ENCODE measurements at regions not wholly inside any gene's neighbourhood (a gene's known extent, or its start where the extent isn't known, plus 50 kb on each side); places are given as distances from the start of the nearest gene placed in this dataset.

DNA sequence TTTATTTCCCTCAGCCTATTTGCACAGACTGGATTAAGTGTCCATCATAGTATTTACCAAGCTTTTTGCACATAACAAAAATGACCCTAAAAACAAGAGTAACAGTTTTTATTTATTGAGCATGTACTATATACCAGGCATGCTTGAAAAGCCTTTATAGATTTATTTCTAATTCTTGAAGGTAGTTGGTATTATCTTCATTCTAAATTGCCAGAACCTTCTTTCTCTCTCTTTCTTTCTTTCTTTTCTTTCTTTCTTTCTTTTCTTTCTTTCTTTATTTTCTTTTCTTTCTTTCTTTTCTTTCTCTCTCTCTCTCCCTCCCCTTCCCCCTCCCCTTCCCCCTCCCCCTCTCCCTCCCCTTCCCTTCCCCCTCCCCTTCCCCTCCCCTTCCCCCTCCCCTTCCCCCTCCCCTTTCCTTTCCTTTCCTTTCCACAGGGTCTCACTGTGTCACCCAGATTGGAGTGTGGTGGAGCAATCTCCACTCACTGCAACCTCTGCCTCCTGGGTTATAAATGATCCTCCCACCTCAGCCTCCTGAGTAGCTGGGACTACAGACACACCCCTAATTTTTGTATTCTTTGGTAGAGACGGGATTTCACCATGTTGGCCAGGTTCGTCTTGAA lies 310.9 kb upstream of the RBFOX1 start:
- Mint-ChIP-seq H3K9me3 (peaks cover 2 to 30% (median 16%) of the 10 kb centered on the region in 8 donors), H3K4me3 (no peak overlapping the region), H3K27ac (no peak overlapping the region), H3K36me3 (no peaks in the 10 kb centered on the region), H3K4me1 (no peaks in the 10 kb centered on the region), H3K27me3 (no peaks in the 10 kb centered on the region)
- Histone ChIP-seq H3K36me3 (ENCODE audit: insufficient read depth, low read length) (no peaks in the 10 kb centered on the region), H3K9me3 (ENCODE audit: control insufficient read depth in 1 of 2, low read length in 2 of 2) (no peaks in the 10 kb centered on the region), H3K4me3 (ENCODE audit: low read length in 2 of 2) (no peak overlapping the region), H3K27ac (ENCODE audit: low read depth, low read length) (no peak overlapping the region), H3K27me3 (ENCODE audit: insufficient read depth, low read length) (no peaks in the 10 kb centered on the region), H3K4me1 (ENCODE audit: insufficient read depth, low read length) (no peaks in the 10 kb centered on the region)
- CTCF ChIA-PET (ENCODE audit: partially characterized antibody): no interaction called here
- DNase-seq: no peak
- POLR2A ChIA-PET (ENCODE audit: partially characterized antibody): no interaction called here
- intact Hi-C loops (cut with micrococcal nuclease): no loop called here

DNA sequence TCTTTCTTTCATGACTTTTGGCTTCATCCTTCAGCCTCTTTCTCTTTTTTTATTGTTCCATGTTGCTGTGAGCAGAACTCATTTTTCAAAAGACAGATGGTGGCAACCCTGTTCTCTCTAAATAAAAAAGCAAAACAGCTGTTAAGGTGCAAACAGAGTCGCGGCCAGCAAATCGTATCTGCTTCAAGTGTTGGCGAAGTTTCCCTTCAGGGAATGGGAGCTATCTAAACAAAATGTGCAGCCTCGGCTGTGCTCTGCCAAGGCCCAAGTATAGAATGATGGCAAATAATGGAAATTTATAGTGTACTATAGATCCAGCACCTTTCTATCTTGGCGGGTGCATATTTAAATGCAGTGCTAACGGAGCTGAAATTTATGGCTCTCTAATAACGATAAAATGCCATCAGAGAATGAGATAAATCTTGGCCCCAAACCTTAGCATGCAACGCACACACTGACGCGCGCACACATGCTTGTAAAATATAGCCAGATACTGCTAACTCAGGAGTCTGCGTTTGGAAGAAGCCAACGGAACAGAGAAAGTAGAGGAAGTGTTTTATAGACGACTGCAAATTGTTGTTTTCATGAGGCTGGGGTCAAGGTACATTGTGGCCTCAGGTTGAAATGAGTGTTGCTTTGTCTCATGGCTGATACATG lies 315.5 kb upstream of the RBFOX1 start:
- Mint-ChIP-seq H3K27me3 (no peaks in the 10 kb centered on the region), H3K4me3 (no peak overlapping the region), H3K36me3 (no peaks in the 10 kb centered on the region), H3K27ac (no peak overlapping the region), H3K9me3 (peaks cover 0 to 28% (median 11%) of the 10 kb centered on the region in 8 donors), H3K4me1 (no peaks in the 10 kb centered on the region)
- Histone ChIP-seq H3K27me3 (ENCODE audit: insufficient read depth, low read length) (no peaks in the 10 kb centered on the region), H3K36me3 (ENCODE audit: insufficient read depth, low read length) (no peaks in the 10 kb centered on the region), H3K4me1 (ENCODE audit: insufficient read depth, low read length) (no peaks in the 10 kb centered on the region), H3K4me3 (ENCODE audit: low read length in 2 of 2) (no peak overlapping the region), H3K9me3 (ENCODE audit: control insufficient read depth in 1 of 2, low read length in 2 of 2) (no peaks in the 10 kb centered on the region), H3K27ac (ENCODE audit: low read depth, low read length) (no peak overlapping the region)
- ChIA-PET CTCF (ENCODE audit: partially characterized antibody) (no interaction called here), POLR2A (ENCODE audit: partially characterized antibody) (no interaction called here)
- intact Hi-C loops (cut with micrococcal nuclease): no loop called here
- DNase-seq: no peak

DNA sequence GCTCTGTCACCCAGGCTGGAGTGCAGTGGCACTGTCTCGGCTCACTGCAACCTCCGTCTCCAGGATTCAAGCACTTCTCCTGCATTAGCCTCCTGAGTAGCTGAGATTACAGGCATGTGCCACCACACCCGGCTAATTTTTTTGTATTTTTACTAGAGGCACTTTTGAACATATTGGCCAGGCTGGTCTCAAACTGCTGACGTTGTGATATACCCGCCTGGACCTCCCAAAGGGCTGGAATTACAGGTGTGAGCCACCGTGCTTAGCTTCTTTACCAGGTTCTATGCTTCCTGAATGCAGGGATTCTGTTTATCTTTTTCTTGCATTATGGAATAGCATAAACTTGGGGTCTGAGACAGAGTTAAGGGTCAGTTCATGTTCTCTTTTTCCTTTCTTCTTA lies 317.9 kb upstream of the RBFOX1 start:
- Mint-ChIP-seq H3K36me3 (no peaks in the 10 kb centered on the region), H3K27me3 (no peaks in the 10 kb centered on the region), H3K4me1 (no peaks in the 10 kb centered on the region), H3K4me3 (no peak overlapping the region), H3K9me3 (peaks cover 4 to 41% (median 24%) of the 10 kb centered on the region in 8 donors), H3K27ac (no peak overlapping the region)
- Histone ChIP-seq H3K9me3 (ENCODE audit: control insufficient read depth in 1 of 2, low read length in 2 of 2) (peaks cover 0 to 6% of the 10 kb centered on the region in 2 donors), H3K4me3 (ENCODE audit: low read length in 2 of 2) (no peak overlapping the region), H3K4me1 (ENCODE audit: insufficient read depth, low read length) (no peaks in the 10 kb centered on the region), H3K36me3 (ENCODE audit: insufficient read depth, low read length) (no peaks in the 10 kb centered on the region), H3K27ac (ENCODE audit: low read depth, low read length) (no peak overlapping the region), H3K27me3 (ENCODE audit: insufficient read depth, low read length) (no peaks in the 10 kb centered on the region)
- ChIA-PET POLR2A (ENCODE audit: partially characterized antibody) (no interaction called here), CTCF (ENCODE audit: partially characterized antibody) (no interaction called here)
- DNase-seq: no peak
- intact Hi-C loops (cut with micrococcal nuclease): no loop called here

DNA sequence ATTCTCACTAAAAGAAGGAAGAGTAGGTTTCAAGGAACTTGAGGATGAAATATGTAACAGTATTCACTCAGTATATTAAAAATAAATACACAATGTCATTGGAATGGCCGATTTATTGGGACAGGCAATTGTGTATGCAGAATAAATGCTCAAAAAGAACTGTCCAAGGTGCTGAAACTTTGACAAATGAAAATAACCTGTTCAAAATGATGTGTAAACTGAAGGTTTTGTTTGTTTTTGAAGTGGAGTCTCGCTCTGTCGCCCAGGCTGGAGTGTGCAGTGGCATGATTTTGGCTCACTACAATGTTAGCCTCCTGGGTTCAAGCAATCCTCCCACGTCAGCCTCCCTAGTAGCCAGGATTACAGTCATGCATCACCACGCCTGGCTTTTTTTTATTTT lies 318.7 kb upstream of the RBFOX1 start:
- intact Hi-C loops (cut with micrococcal nuclease): no loop called here
- no peak overlapping the region for H3K4me3 Mint-ChIP-seq
- Histone ChIP-seq H3K36me3 (ENCODE audit: insufficient read depth, low read length) (no peaks in the 10 kb centered on the region), H3K4me3 (ENCODE audit: low read length in 2 of 2) (no peak overlapping the region), H3K9me3 (ENCODE audit: control insufficient read depth in 1 of 2, low read length in 2 of 2) (peaks cover 0 to 6% of the 10 kb centered on the region in 2 donors), H3K27me3 (ENCODE audit: insufficient read depth, low read length) (no peaks in the 10 kb centered on the region), H3K27ac (ENCODE audit: low read depth, low read length) (no peak overlapping the region), H3K4me1 (ENCODE audit: insufficient read depth, low read length) (no peaks in the 10 kb centered on the region)
- H3K4me1 Mint-ChIP-seq: no peaks in the 10 kb centered on the region
- CTCF ChIA-PET (ENCODE audit: partially characterized antibody): no interaction called here
- no peaks in the 10 kb centered on the region for H3K36me3 Mint-ChIP-seq
- POLR2A ChIA-PET (ENCODE audit: partially characterized antibody): no interaction called here
- H3K27ac Mint-ChIP-seq: no peak overlapping the region
- no peak for DNase-seq
- H3K9me3 Mint-ChIP-seq: peaks cover 8 to 41% (median 25%) of the 10 kb centered on the region in 8 donors
- H3K27me3 Mint-ChIP-seq: no peaks in the 10 kb centered on the region

DNA sequence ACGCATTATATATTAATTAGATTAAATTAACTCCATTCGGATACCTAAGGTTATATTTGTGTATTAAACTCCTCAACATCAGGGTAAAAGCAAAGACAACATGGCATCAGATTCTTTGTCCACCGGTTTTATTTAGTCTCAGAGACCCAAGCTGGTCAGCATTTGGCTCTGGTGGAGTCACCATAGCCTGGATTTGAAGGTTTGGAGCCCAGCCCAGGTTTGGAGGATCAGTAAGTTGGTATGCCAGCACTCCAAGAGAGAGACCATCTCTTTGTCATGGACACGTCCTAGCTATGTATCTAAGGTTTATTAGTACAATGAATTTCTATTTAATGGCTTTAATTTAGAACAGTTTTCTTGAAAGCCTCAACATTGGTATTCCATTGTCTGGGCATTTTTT lies 328.4 kb upstream of the RBFOX1 start:
- Histone ChIP-seq H3K27ac (ENCODE audit: low read depth, low read length) (no peak overlapping the region), H3K4me3 (ENCODE audit: low read length in 2 of 2) (no peak overlapping the region), H3K27me3 (ENCODE audit: insufficient read depth, low read length) (no peaks in the 10 kb centered on the region), H3K9me3 (ENCODE audit: control insufficient read depth in 1 of 2, low read length in 2 of 2) (no peaks in the 10 kb centered on the region), H3K4me1 (ENCODE audit: insufficient read depth, low read length) (no peaks in the 10 kb centered on the region), H3K36me3 (ENCODE audit: insufficient read depth, low read length) (no peaks in the 10 kb centered on the region)
- Mint-ChIP-seq H3K36me3 (no peaks in the 10 kb centered on the region), H3K27ac (no peak overlapping the region), H3K9me3 (peaks cover 8 to 32% (median 20%) of the 10 kb centered on the region in 8 donors), H3K4me3 (no peak overlapping the region), H3K27me3 (no peaks in the 10 kb centered on the region), H3K4me1 (no peaks in the 10 kb centered on the region)
- intact Hi-C loops (cut with micrococcal nuclease): no loop called here
- ChIA-PET POLR2A (ENCODE audit: partially characterized antibody) (no interaction called here), CTCF (ENCODE audit: partially characterized antibody) (no interaction called here)
- no peak for DNase-seq

DNA sequence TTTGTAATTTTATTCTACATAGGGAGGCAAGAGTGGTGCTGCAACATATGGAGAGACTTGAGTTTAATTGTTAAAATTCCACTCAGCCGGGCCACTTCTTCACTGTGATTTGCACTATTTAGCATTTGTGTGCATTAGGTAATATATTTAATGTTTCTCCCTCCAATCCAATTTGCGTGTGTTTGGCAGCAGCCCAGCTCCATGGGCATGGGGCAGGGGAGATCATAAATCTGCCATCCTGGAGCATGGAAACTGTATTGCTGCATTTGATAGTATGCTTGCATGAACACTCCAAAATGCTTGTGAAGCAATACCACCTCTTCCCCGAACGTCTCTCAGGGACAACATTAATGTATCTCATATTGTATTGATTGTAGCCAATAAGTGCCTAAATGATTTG lies 339.1 kb upstream of the RBFOX1 start:
- Mint-ChIP-seq H3K9me3 (peaks cover 4 to 14% (median 8%) of the 10 kb centered on the region in 8 donors), H3K27ac (no peak overlapping the region), H3K36me3 (no peaks in the 10 kb centered on the region), H3K4me1 (no peaks in the 10 kb centered on the region), H3K4me3 (no peak overlapping the region), H3K27me3 (no peaks in the 10 kb centered on the region)
- Histone ChIP-seq H3K4me1 (ENCODE audit: insufficient read depth, low read length) (no peaks in the 10 kb centered on the region), H3K9me3 (ENCODE audit: control insufficient read depth in 1 of 2, low read length in 2 of 2) (no peaks in the 10 kb centered on the region), H3K27me3 (ENCODE audit: insufficient read depth, low read length) (no peaks in the 10 kb centered on the region), H3K27ac (ENCODE audit: low read depth, low read length) (no peak overlapping the region), H3K36me3 (ENCODE audit: insufficient read depth, low read length) (no peaks in the 10 kb centered on the region), H3K4me3 (ENCODE audit: low read length in 2 of 2) (no peak overlapping the region)
- POLR2A ChIA-PET (ENCODE audit: partially characterized antibody): no interaction called here
- DNase-seq: no peak
- CTCF ChIA-PET (ENCODE audit: partially characterized antibody): no interaction called here
- intact Hi-C loops (cut with micrococcal nuclease): no loop called here

DNA sequence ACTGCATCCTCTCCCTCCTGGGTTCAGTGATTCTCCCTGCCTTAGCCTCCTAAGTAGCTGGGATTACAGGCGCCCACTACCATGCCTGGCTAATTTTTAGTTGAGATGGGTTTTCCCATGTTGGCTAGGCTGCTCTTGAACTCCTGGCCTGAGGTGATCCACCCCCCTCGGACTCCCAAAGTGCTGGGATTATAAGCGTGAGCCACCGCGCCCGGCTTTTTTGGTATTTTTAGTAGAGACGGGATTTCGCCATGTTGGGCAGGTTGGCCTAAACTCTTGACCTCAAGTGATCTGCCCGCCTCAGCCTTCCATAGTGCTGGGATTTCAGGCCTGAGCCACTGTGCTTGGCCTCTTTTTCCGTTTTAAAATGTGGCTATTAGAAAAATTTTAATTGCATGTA lies 343.8 kb upstream of the RBFOX1 start:
- Histone ChIP-seq H3K4me3 (ENCODE audit: low read length in 2 of 2) (no peak overlapping the region), H3K9me3 (ENCODE audit: control insufficient read depth in 1 of 2, low read length in 2 of 2) (no peaks in the 10 kb centered on the region), H3K4me1 (ENCODE audit: insufficient read depth, low read length) (no peaks in the 10 kb centered on the region), H3K27me3 (ENCODE audit: insufficient read depth, low read length) (no peaks in the 10 kb centered on the region), H3K27ac (ENCODE audit: low read depth, low read length) (no peak overlapping the region), H3K36me3 (ENCODE audit: insufficient read depth, low read length) (no peaks in the 10 kb centered on the region)
- ChIA-PET CTCF (ENCODE audit: partially characterized antibody) (no interaction called here), POLR2A (ENCODE audit: partially characterized antibody) (no interaction called here)
- H3K27ac Mint-ChIP-seq: no peak overlapping the region
- intact Hi-C loops (cut with micrococcal nuclease): no loop called here
- H3K27me3 Mint-ChIP-seq: no peaks in the 10 kb centered on the region
- no peak for DNase-seq
- no peak overlapping the region for H3K4me3 Mint-ChIP-seq
- no peaks in the 10 kb centered on the region for H3K36me3 Mint-ChIP-seq
- no peaks in the 10 kb centered on the region for H3K4me1 Mint-ChIP-seq
- H3K9me3 Mint-ChIP-seq: peaks cover 4 to 12% (median 7%) of the 10 kb centered on the region in 8 donors

Measured in CD4-positive, alpha-beta memory T cell (primary cell).